ENCODE measurements at regions not wholly inside any gene's neighbourhood (a gene's known extent, or its start where the extent isn't known, plus 50 kb on each side); places are given as distances from the start of the nearest gene placed in this dataset.

DNA sequence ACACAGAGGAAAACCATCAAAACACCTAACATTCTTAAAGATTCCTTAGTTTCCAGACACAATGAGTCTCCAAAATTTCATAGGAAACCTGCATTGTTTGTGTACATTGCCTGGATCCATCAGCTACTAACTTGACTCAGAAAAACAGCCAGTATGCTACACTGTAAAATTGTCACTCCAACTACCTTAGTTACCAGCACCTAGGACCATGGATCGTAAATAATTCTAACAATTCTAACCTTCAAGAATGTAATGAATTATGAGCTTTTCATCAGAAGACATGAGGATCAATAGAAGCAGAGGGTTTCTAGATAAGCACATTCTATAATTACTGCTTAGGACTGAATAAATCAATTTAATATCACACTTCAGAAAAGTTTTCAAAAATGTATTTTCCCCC, 851.5 kb downstream of the SORCS1 start:
- TF ChIP-seq, protein P1, sequence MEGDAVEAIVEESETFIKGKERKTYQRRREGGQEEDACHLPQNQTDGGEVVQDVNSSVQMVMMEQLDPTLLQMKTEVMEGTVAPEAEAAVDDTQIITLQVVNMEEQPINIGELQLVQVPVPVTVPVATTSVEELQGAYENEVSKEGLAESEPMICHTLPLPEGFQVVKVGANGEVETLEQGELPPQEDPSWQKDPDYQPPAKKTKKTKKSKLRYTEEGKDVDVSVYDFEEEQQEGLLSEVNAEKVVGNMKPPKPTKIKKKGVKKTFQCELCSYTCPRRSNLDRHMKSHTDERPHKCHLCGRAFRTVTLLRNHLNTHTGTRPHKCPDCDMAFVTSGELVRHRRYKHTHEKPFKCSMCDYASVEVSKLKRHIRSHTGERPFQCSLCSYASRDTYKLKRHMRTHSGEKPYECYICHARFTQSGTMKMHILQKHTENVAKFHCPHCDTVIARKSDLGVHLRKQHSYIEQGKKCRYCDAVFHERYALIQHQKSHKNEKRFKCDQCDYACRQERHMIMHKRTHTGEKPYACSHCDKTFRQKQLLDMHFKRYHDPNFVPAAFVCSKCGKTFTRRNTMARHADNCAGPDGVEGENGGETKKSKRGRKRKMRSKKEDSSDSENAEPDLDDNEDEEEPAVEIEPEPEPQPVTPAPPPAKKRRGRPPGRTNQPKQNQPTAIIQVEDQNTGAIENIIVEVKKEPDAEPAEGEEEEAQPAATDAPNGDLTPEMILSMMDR (IDR thresholded peaks at IDR 0.05; ENCODE audit: insufficient read depth, low read depth, low read length) = no peak
- Histone ChIP-seq H3K36me3 (ENCODE audit: control insufficient read depth, insufficient read depth, low read length) (no peaks in the 10 kb centered on the region), H3K4me3 (ENCODE audit: low read depth, low read length) (no peak overlapping the region), H3K27me3 (ENCODE audit: control insufficient read depth, insufficient read depth, low read length) (no peaks in the 10 kb centered on the region)
- ChIA-PET POLR2A (no interaction called here), CTCF (no interaction called here)
- DNase-seq (ENCODE audit: low read depth) = no peak

DNA sequence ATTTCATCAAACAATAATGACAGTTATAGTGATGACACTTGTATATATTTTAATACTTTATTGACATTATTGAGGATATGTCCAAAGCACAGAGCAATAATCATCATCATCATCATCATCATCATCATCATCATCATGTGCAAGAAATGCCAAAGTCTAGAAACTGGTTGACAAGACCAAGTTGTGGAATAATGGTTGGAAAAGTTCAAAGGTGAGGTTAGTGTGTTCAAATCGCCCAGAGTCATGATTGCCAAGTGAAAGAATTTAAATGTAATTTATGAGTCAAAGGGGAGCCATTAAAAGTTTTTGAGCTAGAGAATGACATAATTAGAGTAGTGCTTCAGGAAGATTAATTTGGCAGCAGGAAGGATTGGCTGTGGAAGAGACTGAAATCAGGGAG, 852.4 kb downstream of the SORCS1 start:
- CTCF ChIA-PET = no interaction called here
- TF ChIP-seq, protein P1 (IDR thresholded peaks at IDR 0.05; ENCODE audit: insufficient read depth, low read depth, low read length) = no peak
- DNase-seq (ENCODE audit: low read depth) = no peak
- no peak overlapping the region for H3K4me3 ChIP-seq (ENCODE audit: low read depth, low read length)
- no peaks in the 10 kb centered on the region for H3K27me3 ChIP-seq (ENCODE audit: control insufficient read depth, insufficient read depth, low read length)
- H3K36me3 ChIP-seq (ENCODE audit: control insufficient read depth, insufficient read depth, low read length) = no peaks in the 10 kb centered on the region
- POLR2A ChIA-PET = no interaction called here

DNA sequence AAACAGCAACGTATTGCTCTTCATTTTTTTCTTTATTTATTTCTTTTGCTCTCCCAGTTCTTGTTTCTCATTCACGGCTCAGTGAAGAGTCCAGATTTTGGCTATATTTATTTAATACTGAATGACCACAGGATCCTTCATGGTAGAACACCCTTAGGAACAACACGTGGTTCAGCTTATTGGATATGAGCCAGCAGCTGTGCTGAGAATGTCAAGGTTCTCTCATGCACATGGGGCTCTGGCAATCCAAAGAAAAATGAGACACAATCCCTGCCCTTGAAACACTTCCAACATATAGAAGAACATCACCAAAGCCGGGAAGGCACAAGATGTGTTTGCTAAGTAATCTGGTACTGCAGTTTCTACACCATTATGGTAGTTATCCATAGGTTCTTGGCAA, 852.9 kb downstream of the SORCS1 start:
- ChIA-PET CTCF (no interaction called here), POLR2A (no interaction called here)
- no peak for DNase-seq (ENCODE audit: low read depth)
- H3K4me3 ChIP-seq (ENCODE audit: low read depth, low read length) = no peak overlapping the region
- TF ChIP-seq, protein P1 (IDR thresholded peaks at IDR 0.05; ENCODE audit: insufficient read depth, low read depth, low read length) = no peak
- H3K27me3 ChIP-seq (ENCODE audit: control insufficient read depth, insufficient read depth, low read length) = no peaks in the 10 kb centered on the region
- H3K36me3 ChIP-seq (ENCODE audit: control insufficient read depth, insufficient read depth, low read length) = no peaks in the 10 kb centered on the region

DNA sequence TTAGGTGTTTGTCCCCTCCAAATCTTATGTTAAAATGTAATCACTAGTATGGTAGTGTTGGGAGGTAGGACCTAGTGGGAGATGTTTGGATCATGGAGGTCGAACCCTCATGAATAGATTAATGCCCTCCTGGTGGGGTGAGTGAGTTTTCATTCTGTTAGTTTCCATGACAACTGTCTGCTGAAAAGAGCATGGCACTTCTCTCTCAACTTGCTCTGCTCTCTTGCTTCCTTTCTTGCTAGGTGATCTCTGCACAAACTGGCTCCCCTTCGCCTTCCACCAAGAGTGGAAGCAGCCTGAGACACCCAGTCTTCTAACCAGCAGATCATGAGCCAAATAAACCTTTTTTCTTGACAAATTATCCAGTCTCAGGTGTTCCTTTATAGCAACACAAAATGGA, 853.9 kb downstream of the SORCS1 start:
- Histone ChIP-seq H3K4me3 (ENCODE audit: low read depth, low read length) (no peak overlapping the region), H3K27me3 (ENCODE audit: control insufficient read depth, insufficient read depth, low read length) (no peaks in the 10 kb centered on the region), H3K36me3 (ENCODE audit: control insufficient read depth, insufficient read depth, low read length) (no peaks in the 10 kb centered on the region)
- CTCF ChIA-PET = no interaction called here
- TF ChIP-seq, protein P1 (IDR thresholded peaks at IDR 0.05; ENCODE audit: insufficient read depth, low read depth, low read length) = no peak
- DNase-seq (ENCODE audit: low read depth) = no peak
- POLR2A ChIA-PET = no interaction called here

DNA sequence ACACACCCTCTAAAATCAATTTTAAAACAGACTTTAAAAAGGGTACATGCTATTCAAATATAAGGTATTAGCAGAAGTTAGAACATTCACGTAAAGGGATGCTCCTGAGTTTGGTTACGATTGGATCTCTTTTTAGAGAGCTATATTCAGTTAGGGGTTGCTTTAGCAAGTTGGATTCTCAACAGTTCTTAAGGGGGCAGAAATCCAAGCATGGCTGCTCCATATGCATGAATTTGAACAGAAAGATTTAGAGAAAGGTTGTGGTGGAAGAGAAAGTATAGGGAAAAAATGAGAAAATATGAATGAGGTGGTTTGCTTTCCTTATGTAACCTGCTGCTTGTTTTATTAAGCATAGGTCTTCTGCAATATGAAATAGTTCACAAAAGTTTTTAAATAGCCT, 855.1 kb downstream of the SORCS1 start:
- DNase-seq (ENCODE audit: low read depth) = no peak
- TF ChIP-seq, protein P1 (IDR thresholded peaks at IDR 0.05; ENCODE audit: insufficient read depth, low read depth, low read length) = no peak
- Histone ChIP-seq H3K36me3 (ENCODE audit: control insufficient read depth, insufficient read depth, low read length) (no peaks in the 10 kb centered on the region), H3K4me3 (ENCODE audit: low read depth, low read length) (no peak overlapping the region), H3K27me3 (ENCODE audit: control insufficient read depth, insufficient read depth, low read length) (no peaks in the 10 kb centered on the region)
- POLR2A ChIA-PET = no interaction called here
- CTCF ChIA-PET = no interaction called here
